ENCODE measurements at regions not wholly inside any gene's neighbourhood (a gene's known extent, or its start where the extent isn't known, plus 50 kb on each side); places are given as distances from the start of the nearest gene placed in this dataset.

DNA sequence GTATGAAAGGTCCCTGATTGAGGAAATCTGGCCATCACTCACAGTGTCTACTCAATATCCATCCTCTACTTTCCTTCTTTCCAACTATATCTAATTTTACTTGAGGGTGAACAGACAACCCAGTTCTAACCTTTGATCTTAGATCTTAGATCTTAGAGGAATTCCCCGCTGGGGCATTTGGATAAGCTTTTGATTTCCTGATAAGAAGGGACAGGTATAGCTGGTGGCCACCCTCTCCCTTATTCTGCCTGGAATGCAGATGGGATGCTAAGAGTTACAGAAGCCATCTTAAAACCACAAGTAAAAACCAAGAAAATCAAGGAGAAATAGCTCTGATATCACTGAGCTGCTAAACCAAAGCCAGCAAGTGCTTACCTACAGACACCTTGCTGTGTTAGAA, 77.2 kb upstream of the ACSL3 start:
- intact Hi-C loops (cut with micrococcal nuclease; ENCODE audit: unreplicated experiment) = no loop called here
- no peak overlapping the region for H3K27ac Mint-ChIP-seq (ENCODE audit: unreplicated experiment)
- no peak for DNase-seq
- peaks cover 4% of the 10 kb centered on the region for H3K36me3 Mint-ChIP-seq (ENCODE audit: insufficient read depth, unreplicated experiment)
- H3K9me3 Mint-ChIP-seq (ENCODE audit: low read depth, unreplicated experiment) = no peaks in the 10 kb centered on the region
- no TSS peak for BruUV-seq (replicated peaks)
- CTCF ChIA-PET = interaction anchor here (0.6 kb wide), 1 partner anchor 1118 kb away, joined by 3 read pairs; no protein-coding TSS in a partner anchor
- no peaks in the 10 kb centered on the region for H3K27me3 Mint-ChIP-seq (ENCODE audit: unreplicated experiment)
- TF ChIP-seq, protein P1, sequence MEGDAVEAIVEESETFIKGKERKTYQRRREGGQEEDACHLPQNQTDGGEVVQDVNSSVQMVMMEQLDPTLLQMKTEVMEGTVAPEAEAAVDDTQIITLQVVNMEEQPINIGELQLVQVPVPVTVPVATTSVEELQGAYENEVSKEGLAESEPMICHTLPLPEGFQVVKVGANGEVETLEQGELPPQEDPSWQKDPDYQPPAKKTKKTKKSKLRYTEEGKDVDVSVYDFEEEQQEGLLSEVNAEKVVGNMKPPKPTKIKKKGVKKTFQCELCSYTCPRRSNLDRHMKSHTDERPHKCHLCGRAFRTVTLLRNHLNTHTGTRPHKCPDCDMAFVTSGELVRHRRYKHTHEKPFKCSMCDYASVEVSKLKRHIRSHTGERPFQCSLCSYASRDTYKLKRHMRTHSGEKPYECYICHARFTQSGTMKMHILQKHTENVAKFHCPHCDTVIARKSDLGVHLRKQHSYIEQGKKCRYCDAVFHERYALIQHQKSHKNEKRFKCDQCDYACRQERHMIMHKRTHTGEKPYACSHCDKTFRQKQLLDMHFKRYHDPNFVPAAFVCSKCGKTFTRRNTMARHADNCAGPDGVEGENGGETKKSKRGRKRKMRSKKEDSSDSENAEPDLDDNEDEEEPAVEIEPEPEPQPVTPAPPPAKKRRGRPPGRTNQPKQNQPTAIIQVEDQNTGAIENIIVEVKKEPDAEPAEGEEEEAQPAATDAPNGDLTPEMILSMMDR (IDR thresholded peaks at IDR 0.05; ENCODE audit: unreplicated experiment) = no peak
- H3K4me1 Mint-ChIP-seq (ENCODE audit: low read depth, unreplicated experiment) = peaks cover 8% of the 10 kb centered on the region
- H3K4me3 Mint-ChIP-seq (ENCODE audit: low read depth, unreplicated experiment) = no peak overlapping the region

DNA sequence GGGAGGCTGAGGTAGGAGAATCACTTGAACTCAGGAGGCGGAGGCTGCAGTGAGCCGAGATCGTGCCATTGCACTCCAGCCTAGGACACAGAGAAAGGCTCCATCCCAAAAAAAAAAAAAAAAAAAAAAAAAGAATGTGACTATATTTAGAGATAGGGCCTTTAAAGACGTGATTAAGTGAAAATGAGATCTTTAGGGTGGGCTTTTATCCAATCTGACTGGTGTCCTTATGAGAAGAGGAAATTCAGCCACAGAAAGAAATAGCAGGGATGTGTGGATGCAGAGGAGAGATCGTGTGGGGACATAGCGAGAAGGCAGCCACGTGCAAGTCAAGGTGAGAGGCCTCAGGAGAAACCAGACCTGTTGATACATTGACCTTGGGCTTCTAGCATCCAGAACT, 69.9 kb upstream of the ACSL3 start:
- no TSS peak for BruUV-seq (replicated peaks)
- no peaks in the 10 kb centered on the region for H3K27me3 Mint-ChIP-seq (ENCODE audit: unreplicated experiment)
- peaks cover 27% of the 10 kb centered on the region for H3K4me1 Mint-ChIP-seq (ENCODE audit: low read depth, unreplicated experiment)
- TF ChIP-seq, protein P1 (IDR thresholded peaks at IDR 0.05; ENCODE audit: unreplicated experiment) = no peak
- DNase-seq = no peak
- no peak overlapping the region for H3K4me3 Mint-ChIP-seq (ENCODE audit: low read depth, unreplicated experiment)
- no peaks in the 10 kb centered on the region for H3K9me3 Mint-ChIP-seq (ENCODE audit: low read depth, unreplicated experiment)
- no peak overlapping the region for H3K27ac Mint-ChIP-seq (ENCODE audit: unreplicated experiment)
- CTCF ChIA-PET = no interaction called here
- intact Hi-C loops (cut with micrococcal nuclease; ENCODE audit: unreplicated experiment) = no loop called here
- H3K36me3 Mint-ChIP-seq (ENCODE audit: insufficient read depth, unreplicated experiment) = peaks cover 4% of the 10 kb centered on the region

DNA sequence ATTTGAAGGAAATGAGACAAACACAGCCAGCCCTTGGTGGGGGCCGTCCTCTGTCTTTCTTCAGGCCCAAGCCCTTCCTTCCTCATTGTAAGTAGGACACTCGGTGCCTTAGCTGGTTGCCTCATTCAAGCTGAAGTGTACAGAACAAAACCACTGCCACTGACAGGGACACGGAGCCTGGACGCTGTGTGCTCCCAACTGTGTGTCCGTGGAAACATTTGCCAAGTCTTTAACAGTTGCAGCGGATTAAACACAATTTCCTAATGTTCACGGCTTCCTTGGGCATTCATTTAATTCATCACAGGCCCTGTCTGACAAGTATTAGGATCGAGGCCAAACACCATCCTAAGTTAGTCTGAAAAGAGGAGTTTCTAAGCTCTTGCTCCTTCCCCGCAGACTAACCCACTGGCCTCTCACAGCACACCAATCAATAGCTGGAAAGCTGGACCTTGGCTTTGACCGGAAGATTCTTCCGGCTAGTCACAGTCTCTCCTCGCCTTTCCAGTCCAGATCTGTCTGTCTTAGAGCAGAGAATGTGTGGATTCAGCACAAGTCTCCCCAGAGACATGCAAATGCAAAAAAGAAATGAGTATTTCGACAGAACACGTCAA, 68.7 kb upstream of the ACSL3 start:
- Mint-ChIP-seq H3K27ac (ENCODE audit: unreplicated experiment) (no peak overlapping the region), H3K4me1 (ENCODE audit: low read depth, unreplicated experiment) (peaks cover 29% of the 10 kb centered on the region), H3K9me3 (ENCODE audit: low read depth, unreplicated experiment) (no peaks in the 10 kb centered on the region), H3K4me3 (ENCODE audit: low read depth, unreplicated experiment) (no peak overlapping the region), H3K27me3 (ENCODE audit: unreplicated experiment) (no peaks in the 10 kb centered on the region), H3K36me3 (ENCODE audit: insufficient read depth, unreplicated experiment) (peaks cover 4% of the 10 kb centered on the region)
- TF ChIP-seq, protein P1 (IDR thresholded peaks at IDR 0.05; ENCODE audit: unreplicated experiment) = no peak
- DNase-seq = no peak
- BruUV-seq (replicated peaks) = no TSS peak
- intact Hi-C loops (cut with micrococcal nuclease; ENCODE audit: unreplicated experiment) = no loop called here
- CTCF ChIA-PET = no interaction called here

DNA sequence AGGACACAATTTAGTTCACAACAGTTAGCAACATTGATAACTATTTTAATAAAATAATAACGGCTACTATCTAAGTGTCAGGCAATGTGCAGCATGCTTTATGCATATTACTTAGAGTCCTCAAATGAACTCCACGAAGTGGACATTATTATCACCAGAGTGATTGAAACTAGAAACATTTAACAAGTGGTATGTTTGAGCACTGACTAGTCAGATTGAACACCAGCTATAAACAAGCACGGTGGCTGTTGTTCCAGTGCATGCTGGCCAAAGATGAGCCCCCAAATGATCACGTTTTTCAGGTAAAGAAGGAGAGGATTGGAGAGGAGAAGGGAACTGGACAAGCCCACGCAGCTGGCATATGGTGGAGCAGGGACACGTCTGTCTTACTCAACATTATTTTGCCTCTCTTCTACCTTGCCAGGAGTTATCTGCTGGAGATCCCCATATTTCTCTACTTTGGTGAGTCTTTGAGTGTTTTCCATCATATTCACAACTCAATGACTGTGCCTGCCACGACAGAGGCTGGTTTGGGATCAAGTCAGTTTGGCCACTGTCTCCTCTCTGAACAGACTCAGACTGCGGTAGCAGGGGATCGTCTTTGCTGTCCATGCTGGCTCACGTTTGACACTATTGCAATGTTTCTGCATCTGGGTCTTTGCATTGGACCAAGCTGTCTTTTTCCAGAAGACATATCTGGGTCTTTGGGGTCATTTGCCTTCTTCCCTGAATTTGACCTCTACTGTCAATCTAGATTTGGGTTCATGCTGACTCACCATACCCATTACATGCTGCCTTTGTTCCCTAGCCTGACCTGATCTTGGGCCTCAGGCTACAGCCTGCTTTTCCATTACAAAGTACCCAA, 66.0 kb upstream of the ACSL3 start:
- TF ChIP-seq, protein P1 (IDR thresholded peaks at IDR 0.05; ENCODE audit: unreplicated experiment) = no peak
- DNase-seq = no peak
- intact Hi-C loops (cut with micrococcal nuclease; ENCODE audit: unreplicated experiment) = loop anchor here (5.0 kb wide), 2 partner anchors 42 to 92 kb away; no protein-coding TSS in a partner anchor
- peaks cover 18% of the 10 kb centered on the region for H3K4me1 Mint-ChIP-seq (ENCODE audit: low read depth, unreplicated experiment)
- BruUV-seq (replicated peaks) = no TSS peak
- no peaks in the 10 kb centered on the region for H3K36me3 Mint-ChIP-seq (ENCODE audit: insufficient read depth, unreplicated experiment)
- H3K27ac Mint-ChIP-seq (ENCODE audit: unreplicated experiment) = no peak overlapping the region
- CTCF ChIA-PET = interaction anchor here (0.6 kb wide), 1 partner anchor 1045 kb away, joined by 6 read pairs; no protein-coding TSS in a partner anchor
- H3K27me3 Mint-ChIP-seq (ENCODE audit: unreplicated experiment) = no peaks in the 10 kb centered on the region
- H3K4me3 Mint-ChIP-seq (ENCODE audit: low read depth, unreplicated experiment) = no peak overlapping the region
- H3K9me3 Mint-ChIP-seq (ENCODE audit: low read depth, unreplicated experiment) = no peaks in the 10 kb centered on the region
